ENCODE measurements at regions not wholly inside any gene's neighbourhood (a gene's known extent, or its start where the extent isn't known, plus 50 kb on each side); places are given as distances from the start of the nearest gene placed in this dataset.

GRCh38 chr9:115263371-115264075 lies 145.6 kb upstream of the TNC start:
- H3K27ac ChIP-seq (ENCODE audit: low read depth, low read length), result no peak overlapping the region
- 92 to 95% methylated on average over 2 of the region's 2 CpGs for WGBS, 2 experiments (ENCODE audit: insufficient coverage in 1 of 2, insufficient read length in 1 of 2)
- no peaks in the 10 kb centered on the region for H3K4me1 Mint-ChIP-seq

GRCh38 chr9:115264313-115264712 lies 146.4 kb upstream of the TNC start:
- H3K4me1 ChIP-seq (ENCODE audit: control insufficient read depth, insufficient read depth, low read length), result no peaks in the 10 kb centered on the region
- Mint-ChIP-seq H3K27me3 (ENCODE audit: insufficient read depth) (no peaks in the 10 kb centered on the region), H3K9me3 (no peaks in the 10 kb centered on the region), H3K4me3 (no peak overlapping the region), H3K27ac (no peak overlapping the region), H3K4me1 (no peaks in the 10 kb centered on the region), H3K36me3 (ENCODE audit: low read depth) (peaks cover 3% of the 10 kb centered on the region)
- WGBS, 2 experiments (ENCODE audit: insufficient coverage in 1 of 2, insufficient read length in 1 of 2), result 95% methylated on average over 1 of the region's 1 CpG; no CpG with 5 or more reads in 1 of the 2 experiments
- H3K27me3 ChIP-seq (ENCODE audit: control insufficient read depth, insufficient read depth, low read length, poor library complexity, severe bottlenecking), result no peaks in the 10 kb centered on the region
- no peaks in the 10 kb centered on the region for H3K36me3 ChIP-seq (ENCODE audit: control insufficient read depth, insufficient read depth, low read length)
- H3K4me3 ChIP-seq (ENCODE audit: low read length), result no peak overlapping the region
- no peak for TF ChIP-seq CTCF (conservative IDR thresholded peaks at IDR 0.05)
- DNase-seq, result no peak
- no peak overlapping the region for H3K9ac ChIP-seq (ENCODE audit: extremely low read depth, low read length, poor library complexity, severe bottlenecking)
- H3K9me3 ChIP-seq (ENCODE audit: control insufficient read depth, low read length), result no peaks in the 10 kb centered on the region
- no peak overlapping the region for H3K27ac ChIP-seq (ENCODE audit: low read depth, low read length)

More at GRCh38 chr9:115263371-115264075, 145.6 kb upstream of the TNC start:
- Histone ChIP-seq H3K4me3 (ENCODE audit: low read length) (no peak overlapping the region), H3K9ac (ENCODE audit: extremely low read depth, low read length, poor library complexity, severe bottlenecking) (no peak overlapping the region), H3K27me3 (ENCODE audit: control insufficient read depth, insufficient read depth, low read length, poor library complexity, severe bottlenecking) (no peaks in the 10 kb centered on the region), H3K4me1 (ENCODE audit: control insufficient read depth, insufficient read depth, low read length) (no peaks in the 10 kb centered on the region), H3K9me3 (ENCODE audit: control insufficient read depth, low read length) (no peaks in the 10 kb centered on the region), H3K36me3 (ENCODE audit: control insufficient read depth, insufficient read depth, low read length) (no peaks in the 10 kb centered on the region)
- peaks cover 3% of the 10 kb centered on the region for H3K36me3 Mint-ChIP-seq (ENCODE audit: low read depth)
- no peak overlapping the region for H3K27ac Mint-ChIP-seq
- no peak for TF ChIP-seq CTCF (conservative IDR thresholded peaks at IDR 0.05)
- no peak overlapping the region for H3K4me3 Mint-ChIP-seq
- no peaks in the 10 kb centered on the region for H3K9me3 Mint-ChIP-seq
- H3K27me3 Mint-ChIP-seq (ENCODE audit: insufficient read depth), result no peaks in the 10 kb centered on the region
- no peak for DNase-seq

GRCh38 chr9:115267790-115268189 lies 149.8 kb upstream of the TNC start:
- no peaks in the 10 kb centered on the region for H3K27me3 ChIP-seq (ENCODE audit: control insufficient read depth, insufficient read depth, low read length, poor library complexity, severe bottlenecking)
- Mint-ChIP-seq H3K4me3 (no peak overlapping the region), H3K9me3 (peaks cover 9% of the 10 kb centered on the region), H3K36me3 (ENCODE audit: low read depth) (peaks cover 8% of the 10 kb centered on the region), H3K27ac (no peak overlapping the region), H3K4me1 (no peaks in the 10 kb centered on the region), H3K27me3 (ENCODE audit: insufficient read depth) (no peaks in the 10 kb centered on the region)
- H3K9ac ChIP-seq (ENCODE audit: extremely low read depth, low read length, poor library complexity, severe bottlenecking), result no peak overlapping the region
- no peaks in the 10 kb centered on the region for H3K36me3 ChIP-seq (ENCODE audit: control insufficient read depth, insufficient read depth, low read length)
- WGBS, 2 experiments (ENCODE audit: insufficient coverage in 1 of 2, insufficient read length in 1 of 2), result 86% methylated on average over 3 of the region's 3 CpGs; no CpG with 5 or more reads in 1 of the 2 experiments
- no peaks in the 10 kb centered on the region for H3K4me1 ChIP-seq (ENCODE audit: control insufficient read depth, insufficient read depth, low read length)
- peaks cover 8% of the 10 kb centered on the region for H3K9me3 ChIP-seq (ENCODE audit: control insufficient read depth, low read length)
- H3K4me3 ChIP-seq (ENCODE audit: low read length), result no peak overlapping the region
- TF ChIP-seq CTCF (conservative IDR thresholded peaks at IDR 0.05), result no peak
- no peak overlapping the region for H3K27ac ChIP-seq (ENCODE audit: low read depth, low read length)
- DNase-seq, result no peak

All from endodermal cell (in vitro differentiated cells).